Endothelial cell (in vitro differentiated cells): ENCODE measurements at regions not wholly inside any gene's neighbourhood (a gene's known extent, or its start where the extent isn't known, plus 50 kb on each side); places are given as distances from the start of the nearest gene placed in this dataset.

Experiments used
- DNase-seq: peaks from one replicate; pipeline ENCODE4 v3.0.0; 2021; ENCODE audit warnings: low spot score
- H3K27ac Mint-ChIP-seq: one replicate; pipeline ENCODE4 v1.8.0; 2021; ENCODE audit warnings: mixed read lengths, inconsistent platforms; ENCODE audit not compliant: unreplicated experiment
- H3K27me3 Mint-ChIP-seq: one replicate; pipeline ENCODE4 v1.8.0; 2021; ENCODE audit warnings: mild to moderate bottlenecking, moderate library complexity, mixed read lengths, inconsistent platforms; ENCODE audit not compliant: unreplicated experiment
- H3K36me3 Mint-ChIP-seq: one replicate; pipeline ENCODE4 v1.8.0; 2021; ENCODE audit warnings: mild to moderate bottlenecking, low read depth, mixed read lengths, inconsistent platforms; ENCODE audit not compliant: unreplicated experiment
- H3K4me1 Mint-ChIP-seq: one replicate; pipeline ENCODE4 v1.8.0; 2021; ENCODE audit warnings: mild to moderate bottlenecking, mixed read lengths, inconsistent platforms; ENCODE audit not compliant: unreplicated experiment
- H3K4me3 Mint-ChIP-seq: one replicate; pipeline ENCODE4 v1.8.0; 2021; ENCODE audit warnings: mild to moderate bottlenecking, mixed read lengths, inconsistent platforms; ENCODE audit not compliant: unreplicated experiment
- H3K9me3 Mint-ChIP-seq: one replicate; pipeline ENCODE4 v1.8.0; 2021; ENCODE audit warnings: mixed read lengths, inconsistent platforms; ENCODE audit not compliant: unreplicated experiment
- CTCF ChIP-seq: fragments of 200-600 bp; sonication (generic); IDR thresholded peaks from one replicate; pipeline ENCODE4 v1.5.0; 2021; ENCODE audit warnings: antibody characterized with exemption; ENCODE audit not compliant: unreplicated experiment

DNA sequence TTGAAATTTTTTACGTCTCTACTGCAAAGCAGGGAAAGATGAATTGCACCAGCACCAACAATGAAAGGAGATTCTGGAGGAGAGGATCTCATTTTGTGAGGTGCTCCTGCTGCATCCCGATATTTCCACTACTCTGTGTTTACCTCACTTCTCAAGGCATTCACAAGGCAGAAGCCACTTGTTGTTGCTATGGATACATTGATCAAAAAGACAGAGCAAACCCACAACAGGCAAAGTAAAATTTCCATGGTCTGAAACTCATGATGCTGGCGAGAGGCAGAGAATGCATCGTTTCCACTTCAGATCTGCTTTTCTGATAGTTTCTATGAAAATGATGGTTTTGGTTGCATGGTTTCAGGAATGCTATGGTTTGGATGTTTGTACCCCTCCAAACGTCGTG is 323.3 kb downstream of the ASMT start:
- Mint-ChIP-seq H3K36me3 (no peaks in the 10 kb centered on the region), H3K27me3 (no peaks in the 10 kb centered on the region), H3K27ac (no peak overlapping the region), H3K9me3 (peaks cover 14% of the 10 kb centered on the region), H3K4me1 (no peaks in the 10 kb centered on the region), H3K4me3 (no peak overlapping the region)
- TF ChIP-seq CTCF: no peak
- DNase-seq: no peak

DNA sequence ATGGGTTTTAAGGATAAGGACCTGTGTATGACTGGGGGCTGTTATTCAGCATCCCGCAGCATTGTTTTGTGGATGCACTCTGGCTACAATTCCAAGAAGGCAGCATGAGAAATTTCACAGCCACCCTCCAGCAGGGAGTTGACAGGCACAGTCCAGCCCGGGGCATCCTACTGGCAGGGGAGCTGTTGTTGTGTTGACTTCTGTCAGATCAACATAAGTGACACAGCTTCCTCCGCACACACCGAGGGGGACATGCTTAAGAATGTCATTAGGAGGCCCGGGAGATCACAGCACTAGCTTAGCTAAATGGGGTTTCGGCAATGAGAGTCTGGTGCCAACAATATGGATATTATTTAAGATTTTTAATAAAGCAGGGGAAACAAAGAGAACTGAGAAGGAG is 326.5 kb downstream of the ASMT start:
- H3K9me3 Mint-ChIP-seq: peaks cover 14% of the 10 kb centered on the region
- no peaks in the 10 kb centered on the region for H3K4me1 Mint-ChIP-seq
- H3K27me3 Mint-ChIP-seq: no peaks in the 10 kb centered on the region
- DNase-seq: no peak
- no peak overlapping the region for H3K27ac Mint-ChIP-seq
- no peak for TF ChIP-seq CTCF
- no peaks in the 10 kb centered on the region for H3K36me3 Mint-ChIP-seq
- H3K4me3 Mint-ChIP-seq: no peak overlapping the region

- no peaks in the 10 kb centered on the region for H3K9me3 Mint-ChIP-seq
- no peak for DNase-seq
- no peak for TF ChIP-seq CTCF
Measured at GRCh38 chrX:1945879-1946278, 331.0 kb downstream of the ASMT start.

DNA sequence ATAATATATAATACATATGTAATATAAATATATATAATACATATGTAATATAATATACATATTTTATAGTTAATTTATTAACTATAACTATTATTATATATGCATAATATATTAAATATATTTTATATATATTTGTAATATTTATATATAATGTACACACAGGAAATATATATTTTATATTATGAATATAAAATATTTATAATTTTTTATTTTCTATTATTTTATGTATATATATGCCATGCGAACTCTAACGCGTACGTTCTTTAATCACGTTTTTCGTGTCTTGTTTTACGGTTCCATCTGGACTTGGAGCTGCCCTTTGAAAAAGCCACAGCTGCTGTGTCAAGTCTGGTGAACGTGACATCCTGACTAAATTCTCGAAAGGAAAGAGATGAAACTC is 332.1 kb downstream of the ASMT start:
- Mint-ChIP-seq H3K36me3 (no peaks in the 10 kb centered on the region), H3K4me3 (no peak overlapping the region), H3K4me1 (no peaks in the 10 kb centered on the region), H3K9me3 (no peaks in the 10 kb centered on the region), H3K27ac (no peak overlapping the region), H3K27me3 (no peaks in the 10 kb centered on the region)
- DNase-seq: no peak
- no peak for TF ChIP-seq CTCF

More at GRCh38 chrX:1945879-1946278, 331.0 kb downstream of the ASMT start:
- Mint-ChIP-seq H3K36me3 (no peaks in the 10 kb centered on the region), H3K4me1 (no peaks in the 10 kb centered on the region), H3K4me3 (no peak overlapping the region), H3K27ac (no peak overlapping the region), H3K27me3 (no peaks in the 10 kb centered on the region)
